ENCODE measurements at regions not wholly inside any gene's neighbourhood (a gene's known extent, or its start where the extent isn't known, plus 50 kb on each side); places are given as distances from the start of the nearest gene placed in this dataset.

DNA sequence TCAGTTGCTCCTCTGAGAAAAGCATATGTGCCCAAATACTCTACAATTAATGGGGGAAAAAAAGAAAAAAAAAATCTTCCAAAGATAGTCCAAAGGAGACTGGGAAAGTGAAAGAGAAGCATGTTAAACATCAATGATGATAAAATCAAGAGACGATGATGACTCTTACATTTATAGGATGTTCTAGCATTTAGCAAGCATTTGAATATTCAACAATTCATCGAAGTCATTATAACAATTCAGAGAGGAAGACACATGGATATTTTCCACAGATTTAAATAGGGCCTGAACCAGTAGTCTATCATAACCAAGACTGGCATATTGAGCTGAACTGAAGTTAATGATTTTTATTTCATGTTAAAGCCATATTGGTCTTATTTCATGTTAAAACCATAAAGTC, 528.4 kb downstream of the INHBA start:
- FAIRE-seq (no peak), ATAC-seq (no peak), DNase-seq (ENCODE audit: low read depth in 1 of 2, low spot score in 1 of 2) (no peak)
- CTCF ChIA-PET: no interaction called here
- 31% methylated on average over 2 of the region's 2 CpGs for WGBS (ENCODE audit: missing lambda C conversion rate)
- Histone ChIP-seq H3K4me1 (no peaks in the 10 kb centered on the region), H3K27ac (no peak overlapping the region), H3K4me2 (no peak overlapping the region), H3K9me3 (no peaks in the 10 kb centered on the region), H3K4me3 (no peak overlapping the region)
- POLR2A ChIA-PET: no interaction called here
- no peak for TF ChIP-seq NR3C1 (IDR thresholded peaks at IDR 0.05)
- no peak for TF ChIP-seq CHD2 (IDR thresholded peaks at IDR 0.05; ENCODE audit: low read length, partially characterized antibody)
- TF ChIP-seq ZC3H11A (IDR thresholded peaks at IDR 0.05): no peak
- TF ChIP-seq SMC3 (IDR thresholded peaks at IDR 0.05): no peak
- TF ChIP-seq POLR2A (IDR thresholded peaks at IDR 0.05; ENCODE audit: low read length): no peak
- TF ChIP-seq MAZ (IDR thresholded peaks at IDR 0.05; ENCODE audit: borderline replicate concordance, low read depth, low read length): no peak
- TF ChIP-seq ESRRA (IDR thresholded peaks at IDR 0.05; ENCODE audit: borderline replicate concordance, low read length): no peak
- TF ChIP-seq, protein P1, sequence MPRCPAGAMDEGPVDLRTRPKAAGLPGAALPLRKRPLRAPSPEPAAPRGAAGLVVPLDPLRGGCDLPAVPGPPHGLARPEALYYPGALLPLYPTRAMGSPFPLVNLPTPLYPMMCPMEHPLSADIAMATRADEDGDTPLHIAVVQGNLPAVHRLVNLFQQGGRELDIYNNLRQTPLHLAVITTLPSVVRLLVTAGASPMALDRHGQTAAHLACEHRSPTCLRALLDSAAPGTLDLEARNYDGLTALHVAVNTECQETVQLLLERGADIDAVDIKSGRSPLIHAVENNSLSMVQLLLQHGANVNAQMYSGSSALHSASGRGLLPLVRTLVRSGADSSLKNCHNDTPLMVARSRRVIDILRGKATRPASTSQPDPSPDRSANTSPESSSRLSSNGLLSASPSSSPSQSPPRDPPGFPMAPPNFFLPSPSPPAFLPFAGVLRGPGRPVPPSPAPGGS (IDR thresholded peaks at IDR 0.05): no peak
- TF ChIP-seq KDM5A (IDR thresholded peaks at IDR 0.05): no peak
- TF ChIP-seq POLR2AphosphoS2 (conservative IDR thresholded peaks at IDR 0.05; ENCODE audit: low read length): no peak
- TF ChIP-seq, protein P2, sequence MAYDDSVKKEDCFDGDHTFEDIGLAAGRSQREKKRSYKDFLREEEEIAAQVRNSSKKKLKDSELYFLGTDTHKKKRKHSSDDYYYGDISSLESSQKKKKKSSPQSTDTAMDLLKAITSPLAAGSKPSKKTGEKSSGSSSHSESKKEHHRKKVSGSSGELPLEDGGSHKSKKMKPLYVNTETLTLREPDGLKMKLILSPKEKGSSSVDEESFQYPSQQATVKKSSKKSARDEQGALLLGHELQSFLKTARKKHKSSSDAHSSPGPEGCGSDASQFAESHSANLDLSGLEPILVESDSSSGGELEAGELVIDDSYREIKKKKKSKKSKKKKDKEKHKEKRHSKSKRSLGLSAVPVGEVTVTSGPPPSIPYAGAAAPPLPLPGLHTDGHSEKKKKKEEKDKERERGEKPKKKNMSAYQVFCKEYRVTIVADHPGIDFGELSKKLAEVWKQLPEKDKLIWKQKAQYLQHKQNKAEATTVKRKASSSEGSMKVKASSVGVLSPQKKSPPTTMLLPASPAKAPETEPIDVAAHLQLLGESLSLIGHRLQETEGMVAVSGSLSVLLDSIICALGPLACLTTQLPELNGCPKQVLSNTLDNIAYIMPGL (CRISPR knock-in tag; IDR thresholded peaks at IDR 0.05; ENCODE audit: borderline replicate concordance): no peak
- no peak for TF ChIP-seq RAD21 (conservative IDR thresholded peaks at IDR 0.05 in 1 of 2, IDR thresholded peaks at IDR 0.05 in 1 of 2)

DNA sequence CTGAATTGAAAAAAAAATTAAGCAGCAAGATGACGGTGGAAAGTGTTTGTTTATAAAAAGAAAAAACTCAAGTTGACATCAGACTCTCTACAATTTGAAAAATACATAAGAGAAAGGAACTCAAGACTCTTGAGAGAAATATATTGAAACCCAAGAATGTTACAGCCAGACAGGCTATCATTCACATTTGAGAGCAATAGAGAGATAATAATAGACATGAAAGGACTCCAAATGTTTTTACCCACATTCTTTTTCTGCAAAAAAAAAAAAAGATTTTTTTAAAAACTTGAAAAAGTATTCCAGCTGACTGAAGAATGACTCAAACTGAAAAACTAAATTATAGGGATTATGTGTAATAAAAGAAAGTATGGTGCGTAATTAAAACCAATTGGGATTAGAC, 532.4 kb downstream of the INHBA start:
- Histone ChIP-seq H3K9me3 (no peaks in the 10 kb centered on the region), H3K27ac (no peak overlapping the region), H3K4me3 (no peak overlapping the region), H3K4me2 (no peak overlapping the region), H3K4me1 (no peaks in the 10 kb centered on the region)
- TF ChIP-seq EP300 (IDR thresholded peaks at IDR 0.05) (no peak), CHD4 (IDR thresholded peaks at IDR 0.05; ENCODE audit: borderline replicate concordance) (no peak), POLR2AphosphoS2 (conservative IDR thresholded peaks at IDR 0.05; ENCODE audit: low read length) (no peak), HOXA7 (CRISPR knock-in tag; IDR thresholded peaks at IDR 0.05) (no peak), SREBF2 (IDR thresholded peaks at IDR 0.05) (no peak), CEBPB (IDR thresholded peaks at IDR 0.05) (no peak)
- ATAC-seq (no peak), DNase-seq (ENCODE audit: low read depth in 1 of 2, low spot score in 1 of 2) (no peak), FAIRE-seq (no peak)
- CTCF ChIA-PET: no interaction called here
- POLR2A ChIA-PET: no interaction called here
- 47% methylated on average over 2 of the region's 2 CpGs for WGBS (ENCODE audit: missing lambda C conversion rate)

DNA sequence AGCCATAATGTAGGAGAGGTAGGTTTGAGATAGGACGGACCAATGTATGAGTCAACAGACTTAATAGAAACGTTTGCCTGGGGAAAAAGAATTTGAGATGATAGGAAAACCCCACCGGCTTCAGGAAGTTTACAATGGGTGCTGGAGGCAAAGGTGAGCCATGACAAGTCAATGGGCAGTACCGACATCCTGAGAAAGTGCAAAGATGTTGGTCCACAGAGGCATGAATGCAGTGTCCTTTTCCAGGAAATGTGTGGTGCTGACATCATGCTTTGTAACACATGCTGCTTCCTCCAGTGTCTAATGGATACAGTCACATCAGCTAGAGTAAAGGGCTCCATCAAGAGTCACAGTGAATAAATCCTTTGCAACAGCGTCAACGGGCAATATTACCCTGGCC, 533.6 kb downstream of the INHBA start:
- no peak overlapping the region for H3K4me3 ChIP-seq
- no peak overlapping the region for H3K27ac ChIP-seq
- H3K4me2 ChIP-seq: no peak overlapping the region
- H3K4me1 ChIP-seq: no peaks in the 10 kb centered on the region
- H3K9me3 ChIP-seq: no peaks in the 10 kb centered on the region
- ChIA-PET CTCF (no interaction called here), POLR2A (no interaction called here)
- FAIRE-seq: no peak
- ATAC-seq: no peak
- no peak for DNase-seq (ENCODE audit: low read depth in 1 of 2, low spot score in 1 of 2)
- WGBS (ENCODE audit: missing lambda C conversion rate): 42% methylated on average over 6 of the region's 6 CpGs
- TF ChIP-seq POLR2AphosphoS2 (conservative IDR thresholded peaks at IDR 0.05; ENCODE audit: low read length) (no peak), KDM1A (IDR thresholded peaks at IDR 0.05; ENCODE audit: low read depth) (no peak), KDM5A (IDR thresholded peaks at IDR 0.05) (no peak), CEBPB (IDR thresholded peaks at IDR 0.05) (no peak), RFX5 (IDR thresholded peaks at IDR 0.05) (no peak), MAFK (IDR thresholded peaks at IDR 0.05; ENCODE audit: partially characterized antibody) (no peak), FOSB (CRISPR knock-in tag; IDR thresholded peaks at IDR 0.05) (no peak), POLR2A (IDR thresholded peaks at IDR 0.05; ENCODE audit: low read length) (no peak)
- TF ChIP-seq, protein P3, sequence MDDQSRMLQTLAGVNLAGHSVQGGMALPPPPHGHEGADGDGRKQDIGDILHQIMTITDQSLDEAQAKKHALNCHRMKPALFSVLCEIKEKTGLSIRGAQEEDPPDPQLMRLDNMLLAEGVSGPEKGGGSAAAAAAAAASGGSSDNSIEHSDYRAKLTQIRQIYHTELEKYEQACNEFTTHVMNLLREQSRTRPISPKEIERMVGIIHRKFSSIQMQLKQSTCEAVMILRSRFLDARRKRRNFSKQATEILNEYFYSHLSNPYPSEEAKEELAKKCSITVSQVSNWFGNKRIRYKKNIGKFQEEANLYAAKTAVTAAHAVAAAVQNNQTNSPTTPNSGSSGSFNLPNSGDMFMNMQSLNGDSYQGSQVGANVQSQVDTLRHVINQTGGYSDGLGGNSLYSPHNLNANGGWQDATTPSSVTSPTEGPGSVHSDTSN (IDR thresholded peaks at IDR 0.05): no peak

All from A549 (cell line).